Midbrain (tissue), 1 donor: ENCODE measurements at regions not wholly inside any gene's neighbourhood (a gene's known extent, or its start where the extent isn't known, plus 50 kb on each side); places are given as distances from the start of the nearest gene placed in this dataset.

Experiments
- DNase-seq: peaks from one replicate; lab custom pipeline; 2025; lab: John Stamatoyannopoulos, UW

- no peak for DNase-seq
Measured at GRCh38 chr17:45720386-45720785, 63.7 kb upstream of the CRHR1 start.

- DNase-seq, result peak; percentile 13
Measured at GRCh38 chr17:45722161-45722560, 62.0 kb upstream of the CRHR1 start.

GRCh38 chr17:45729294-45729907 lies 54.7 kb upstream of the CRHR1 start:
- DNase-seq, result no peak

GRCh38 chr17:45730192-45730591 lies 53.9 kb upstream of the CRHR1 start:
- no peak for DNase-seq

- no peak for DNase-seq
Measured at GRCh38 chr17:45731459-45731858, 52.7 kb upstream of the CRHR1 start.

GRCh38 chr17:45732926-45733505 lies 51.1 kb upstream of the CRHR1 start:
- no peak for DNase-seq

GRCh38 chr17:45733781-45734180 lies 50.3 kb upstream of the CRHR1 start:
- DNase-seq, result no peak
